GM21381 (cell line): ENCODE measurements at regions not wholly inside any gene's neighbourhood (a gene's known extent, or its start where the extent isn't known, plus 50 kb on each side); places are given as distances from the start of the nearest gene placed in this dataset.

ENCODE experiments used
- ATAC-seq: cut with Tn5 transposase; IDR thresholded peaks from one replicate; pipeline ENCODE4 v1.9.1; 2021; ENCODE audit warnings: mild to moderate bottlenecking, moderate library complexity; ENCODE audit not compliant: unreplicated experiment

GRCh38 chr16:85254051-85254450 lies 141.8 kb upstream of the CIBAR2 start:
- no peak for ATAC-seq

DNA sequence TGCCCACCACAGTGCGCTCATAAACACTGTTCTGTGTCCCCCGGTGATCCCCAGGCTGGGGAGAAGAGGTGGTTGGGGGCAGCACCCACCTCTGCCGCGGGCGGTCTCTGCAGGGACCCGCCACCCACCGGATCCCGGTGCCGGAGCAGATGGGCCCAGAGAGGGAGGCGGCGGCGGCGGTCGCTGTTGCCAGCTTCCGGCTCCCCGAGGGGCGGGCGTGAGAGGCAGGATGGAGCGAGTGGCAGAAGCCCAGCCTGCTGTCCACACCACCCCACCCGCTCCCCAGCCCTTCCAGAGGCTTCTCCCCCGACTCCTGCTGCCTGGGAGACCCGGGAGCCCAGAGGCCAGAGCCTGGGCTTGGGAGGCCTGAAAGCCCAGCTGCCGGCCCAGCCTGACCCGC lies 142.6 kb upstream of the CIBAR2 start:
- ATAC-seq, result no peak

DNA sequence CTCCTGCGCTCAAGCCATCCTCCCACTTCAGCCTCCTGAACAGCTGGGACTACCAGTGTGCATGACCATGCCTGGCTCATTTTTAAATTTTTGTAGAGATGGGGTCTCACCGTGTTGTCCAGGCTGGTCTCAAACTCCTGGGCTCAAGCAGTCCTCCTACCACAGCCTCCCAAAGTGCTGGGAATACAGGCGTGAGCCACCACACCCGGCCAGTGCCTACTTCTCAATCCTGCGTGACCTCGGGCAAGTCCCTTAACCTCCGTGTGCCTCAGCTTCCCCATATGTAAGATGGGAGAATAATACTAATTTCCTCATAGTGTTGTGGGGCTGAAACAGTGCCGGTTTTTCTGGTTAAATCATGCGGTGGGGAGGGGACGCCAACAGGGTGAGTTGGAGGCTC lies 143.5 kb upstream of the CIBAR2 start:
- no peak for ATAC-seq

DNA sequence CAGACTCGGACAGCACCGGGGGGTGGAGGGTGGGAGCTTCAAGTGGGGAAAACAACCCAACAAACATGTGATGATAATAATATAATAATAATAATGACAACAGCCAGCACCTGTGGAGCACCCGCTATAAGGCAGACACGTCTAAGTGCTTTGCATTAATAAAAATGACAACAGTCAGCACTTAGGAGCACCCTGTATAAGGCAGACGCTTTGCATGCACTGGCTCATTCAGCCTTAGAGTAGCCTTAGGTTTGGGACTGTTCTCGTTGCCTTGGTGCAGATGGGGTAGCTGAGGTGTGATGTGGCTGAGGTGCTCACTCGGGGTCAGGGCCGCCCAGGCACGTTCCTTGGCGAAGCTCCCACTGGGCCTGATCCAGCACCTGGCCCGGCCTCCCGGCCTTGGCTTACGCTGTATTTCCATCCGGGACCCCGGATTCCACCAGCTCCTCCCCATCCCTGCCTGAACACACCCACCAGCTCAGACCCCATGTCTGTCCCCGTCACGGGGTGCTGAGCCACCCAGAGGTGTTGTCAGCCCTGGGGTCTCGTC lies 144.0 kb upstream of the CIBAR2 start:
- ATAC-seq, result no peak

DNA sequence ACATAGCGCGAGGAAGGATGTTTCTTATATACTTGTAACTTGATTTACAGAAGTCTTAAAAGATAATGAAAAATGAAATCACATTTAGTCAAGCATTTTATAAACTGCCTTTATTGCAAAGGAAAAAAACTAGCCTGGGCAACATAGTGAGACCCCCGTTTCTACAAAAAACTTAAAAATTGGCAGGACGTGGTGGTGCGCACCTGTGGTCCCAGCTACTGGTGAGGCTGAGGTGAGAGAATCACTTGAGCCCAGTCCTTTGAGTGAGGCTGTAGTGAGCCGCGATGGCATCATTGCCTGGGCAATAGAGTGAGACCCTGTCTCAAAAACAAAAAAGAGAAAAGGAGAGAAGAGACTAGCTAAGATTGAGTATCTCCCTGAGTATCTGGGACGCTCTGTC lies 145.2 kb upstream of the CIBAR2 start:
- ATAC-seq, result no peak

DNA sequence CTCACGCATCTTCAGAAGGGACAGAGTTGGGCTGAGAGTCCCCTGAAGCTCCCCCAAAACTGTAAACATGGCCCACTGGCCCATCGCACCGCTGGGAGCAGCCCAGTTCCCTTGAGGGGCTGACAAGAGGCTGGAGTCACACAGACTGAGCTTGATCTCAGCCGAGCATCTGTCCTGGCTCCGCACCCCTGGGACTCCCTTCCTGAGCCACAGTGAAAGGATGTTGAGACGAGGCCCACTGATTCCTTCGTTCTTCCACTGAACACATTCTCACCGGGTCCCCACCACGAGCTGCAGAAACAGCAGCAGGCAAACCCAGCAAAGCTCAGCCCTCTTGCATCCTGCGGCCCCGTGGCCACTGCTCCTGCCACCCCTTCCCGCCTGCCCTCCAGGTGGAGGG lies 145.9 kb upstream of the CIBAR2 start:
- no peak for ATAC-seq

GRCh38 chr16:85258629-85259028 lies 146.4 kb upstream of the CIBAR2 start:
- no peak for ATAC-seq

GRCh38 chr16:85259115-85259831 lies 147.0 kb upstream of the CIBAR2 start:
- ATAC-seq, result no peak

DNA sequence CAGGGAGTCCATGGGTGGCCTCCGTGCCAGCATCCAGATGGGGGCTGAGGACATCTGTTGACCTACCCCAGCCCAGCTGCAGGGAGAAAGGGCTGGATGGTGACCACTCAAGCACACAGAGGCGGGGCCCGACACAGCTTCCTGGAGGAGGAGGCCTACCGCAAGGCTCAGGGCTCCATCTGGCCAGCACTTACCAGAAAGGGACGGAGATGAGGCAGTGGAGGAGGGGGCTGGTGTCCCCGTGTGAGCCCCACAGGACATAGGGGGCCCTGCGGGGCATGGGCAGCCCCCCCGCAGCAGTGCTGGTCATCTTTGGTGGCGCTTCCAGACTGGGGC lies 147.5 kb upstream of the CIBAR2 start:
- no peak for ATAC-seq

DNA sequence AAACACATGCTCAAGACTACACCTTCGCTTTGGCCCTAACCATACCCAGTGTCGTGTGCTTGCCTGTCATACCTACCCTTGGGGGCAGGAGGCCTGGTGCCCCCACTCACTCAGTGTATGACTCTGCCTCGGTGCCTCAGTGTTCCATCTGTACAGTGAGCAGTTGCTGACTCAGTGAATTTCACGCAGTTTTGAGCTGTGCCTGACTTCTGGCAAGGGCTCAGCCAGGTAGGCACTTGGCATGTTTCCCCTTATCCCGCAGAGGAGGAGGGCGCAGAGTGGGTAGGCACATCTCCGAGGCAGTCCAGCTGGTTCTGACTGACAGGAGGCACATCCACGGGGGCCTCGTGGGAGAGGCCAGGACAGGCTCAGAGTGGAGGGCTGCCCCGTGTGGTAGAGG lies 148.9 kb upstream of the CIBAR2 start:
- no peak for ATAC-seq

DNA sequence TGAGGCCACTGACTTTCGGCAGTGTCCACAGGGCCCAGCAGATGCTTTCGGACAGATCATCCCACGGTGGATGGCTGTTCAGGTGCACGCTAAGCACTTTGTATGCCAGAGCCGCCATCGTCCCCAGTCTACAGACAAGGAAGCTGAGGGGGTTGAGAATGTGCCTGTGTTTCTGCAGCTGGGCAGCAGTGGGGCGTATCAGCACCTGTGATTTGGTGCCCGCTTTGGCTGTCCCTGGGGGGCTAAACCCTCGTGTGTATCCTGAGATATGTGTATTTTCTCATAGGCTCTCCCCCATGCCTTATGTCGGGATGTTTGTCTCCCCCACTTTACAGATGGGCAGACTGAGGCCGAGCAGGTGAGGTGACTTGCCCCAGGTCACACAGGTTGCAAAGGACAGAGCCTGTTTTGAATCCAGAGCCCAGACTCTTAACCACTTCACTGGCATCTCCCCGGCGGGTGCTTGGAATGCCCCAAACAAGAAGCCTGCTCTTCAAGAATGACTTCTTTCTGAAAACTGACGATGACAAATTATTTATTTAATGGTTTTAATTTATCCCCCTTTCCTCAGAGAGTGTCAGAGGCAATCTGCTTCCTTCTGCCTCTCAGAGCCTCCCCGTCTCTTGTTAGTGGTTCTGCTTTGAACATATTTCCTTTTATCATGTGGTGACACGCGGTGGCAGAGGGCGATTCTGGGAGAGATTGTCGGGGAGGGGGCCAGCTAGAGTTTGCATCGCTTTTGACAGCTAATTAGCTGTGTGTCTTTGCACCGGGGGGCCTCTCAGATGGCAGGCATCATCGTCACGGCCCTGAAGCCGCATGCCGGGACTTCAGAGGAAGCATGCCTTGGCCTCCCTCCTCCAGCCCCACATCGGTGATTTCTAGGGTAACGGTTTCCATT lies 149.6 kb upstream of the CIBAR2 start:
- no peak for ATAC-seq

- ATAC-seq, result no peak
Observed at GRCh38 chr16:85262558-85263238, 150.4 kb upstream of the CIBAR2 start.

GRCh38 chr16:85263239-85263585 lies 150.9 kb upstream of the CIBAR2 start:
- no peak for ATAC-seq

DNA sequence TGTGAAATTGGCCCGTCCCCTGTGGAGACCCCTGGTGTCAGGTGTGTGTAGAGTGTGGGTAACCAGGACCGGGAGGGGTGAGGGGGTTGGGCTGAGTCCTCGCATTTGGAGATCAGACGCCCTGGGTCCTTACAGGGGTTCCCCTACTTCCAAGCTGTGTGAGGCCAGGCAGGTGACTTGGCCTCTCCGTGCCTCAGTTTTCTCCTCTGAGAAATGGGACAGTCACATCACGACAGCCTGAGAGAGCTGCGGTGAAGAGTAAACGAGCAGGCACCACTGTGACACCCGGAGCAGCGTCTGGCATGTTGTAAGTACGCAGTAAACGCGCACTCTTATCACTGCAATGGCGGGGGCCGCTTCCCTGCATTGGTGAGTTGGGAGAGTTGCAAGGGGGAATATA lies 152.5 kb upstream of the CIBAR2 start:
- ATAC-seq, result no peak

- no peak for ATAC-seq
Observed at GRCh38 chr16:85265161-85265784, 153.0 kb upstream of the CIBAR2 start.

DNA sequence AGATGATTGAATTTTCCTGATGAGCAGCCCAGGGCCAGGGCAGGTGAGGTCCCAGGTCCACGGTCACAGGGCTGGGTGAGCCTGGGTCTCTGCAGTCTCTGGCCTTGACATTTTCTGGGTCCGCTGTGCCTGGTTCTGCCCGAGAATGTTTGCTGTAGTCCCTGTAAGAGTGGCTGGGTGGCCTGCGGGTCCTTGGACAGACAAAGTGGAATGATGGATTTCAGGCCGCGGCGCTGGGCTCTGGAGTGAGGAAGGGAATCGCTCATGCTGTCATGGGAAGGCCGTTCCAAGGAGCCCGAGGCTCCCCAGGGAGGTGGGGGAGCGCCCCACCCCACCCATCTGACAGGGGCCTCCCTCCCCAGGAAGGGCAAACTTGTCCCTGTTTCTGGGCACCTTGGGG lies 153.5 kb upstream of the CIBAR2 start:
- no peak for ATAC-seq

- no peak for ATAC-seq
Observed at GRCh38 chr16:85266857-85267256, 154.6 kb upstream of the CIBAR2 start.

GRCh38 chr16:85267414-85267945 lies 155.2 kb upstream of the CIBAR2 start:
- no peak for ATAC-seq

- ATAC-seq, result no peak
Observed at GRCh38 chr16:85269165-85269564, 156.9 kb upstream of the CIBAR2 start.

GRCh38 chr16:85270374-85270773 lies 158.1 kb upstream of the CIBAR2 start:
- ATAC-seq, result no peak

- no peak for ATAC-seq
Observed at GRCh38 chr16:85271198-85271597, 158.9 kb upstream of the CIBAR2 start.
